CD14-positive monocyte (primary cell): ENCODE measurements at regions not wholly inside any gene's neighbourhood (a gene's known extent, or its start where the extent isn't known, plus 50 kb on each side); places are given as distances from the start of the nearest gene placed in this dataset.

Experiments
- DNase-seq, 3 donors: peaks; one replicate each; pipeline ENCODE4 v3.0.0-alpha.2; 2011 to 2022
- H2AFZ ChIP-seq: 2 replicates; pipeline ENCODE4 v1.6.0; 2012; ENCODE audit warnings: mild to moderate bottlenecking, low read depth, low read length, inconsistent platforms; ENCODE audit not compliant: insufficient read depth, poor library complexity, severe bottlenecking
- H3K27ac ChIP-seq, 2 donors: 1 replicate in 1 of 2; 2 replicates in 1 of 2; pipeline ENCODE4 v1.5.1; 2012 to 2013; ENCODE audit warnings: low read length in 2 of 2, control low read depth in 1 of 2, inconsistent platforms in 1 of 2, low read depth in 1 of 2, mild to moderate bottlenecking in 1 of 2
- H3K27me3 ChIP-seq, 2 donors: one replicate each; pipeline versions ENCODE4 v1.6.0 to v1.6.1; 2011 to 2013; ENCODE audit warnings: low read length in 2 of 2; ENCODE audit not compliant: control insufficient read depth in 2 of 2, insufficient read depth in 2 of 2
- H3K36me3 ChIP-seq, 2 donors: replicated peaks in 1 of 2; 1 replicate in 1 of 2; 2 replicates in 1 of 2; pipeline versions ENCODE4 v1.5.1 to v1.6.1; 2012 to 2013; ENCODE audit warnings: low read length in 2 of 2, control low read depth in 1 of 2, inconsistent platforms in 1 of 2, mild to moderate bottlenecking in 1 of 2; ENCODE audit not compliant: insufficient read depth in 2 of 2, control insufficient read depth in 1 of 2
- H3K4me1 ChIP-seq, 2 donors: 1 replicate in 1 of 2; 2 replicates in 1 of 2; pipeline versions ENCODE4 v1.5.1 to v1.6.1; 2012 to 2013; ENCODE audit warnings: low read length in 2 of 2, control low read depth in 1 of 2, inconsistent platforms in 1 of 2, mild to moderate bottlenecking in 1 of 2, moderate library complexity in 1 of 2; ENCODE audit not compliant: insufficient read depth in 2 of 2, control insufficient read depth in 1 of 2
- H3K4me2 ChIP-seq: replicated peaks from 2 replicates; pipeline ENCODE3; 2012; ENCODE audit warnings: low read length, moderate library complexity, mild to moderate bottlenecking; ENCODE audit not compliant: poor library complexity, severe bottlenecking; ENCODE audit errors: extremely low read depth
- H3K4me3 ChIP-seq, 3 experiments: fragments of 200-600 bp in 1 of 3; sonication (generic) in 1 of 3; replicated peaks in 1 of 3; 1 replicate in 2 of 3; 2 replicates in 1 of 3; pipeline ENCODE4 v1.5.1; 2011 to 2013; ENCODE audit warnings: low read length in 3 of 3, mild to moderate bottlenecking in 3 of 3, control low read depth in 2 of 3, low read depth in 2 of 3, inconsistent platforms in 1 of 3, moderate library complexity in 1 of 3
- H3K79me2 ChIP-seq: 2 replicates; pipeline ENCODE4 v1.6.0; 2012; ENCODE audit warnings: mild to moderate bottlenecking, control low read depth, inconsistent platforms, low read length, moderate library complexity; ENCODE audit not compliant: insufficient read depth
- H3K9ac ChIP-seq: 2 replicates; pipeline ENCODE4 v1.6.0; 2017; ENCODE audit warnings: low read length, mild to moderate bottlenecking; ENCODE audit not compliant: insufficient read depth, poor library complexity, severe bottlenecking
- H3K9me3 ChIP-seq, 2 donors: replicated peaks in 1 of 2; 1 replicate in 1 of 2; 2 replicates in 1 of 2; pipeline versions ENCODE4 v1.5.1 to v1.6.1; 2012 to 2013; ENCODE audit warnings: low read length in 2 of 2, control low read depth in 1 of 2; ENCODE audit not compliant: control insufficient read depth in 1 of 2, insufficient read depth in 1 of 2
- H4K20me1 ChIP-seq: 2 replicates; pipeline ENCODE4 v1.6.0; 2012; ENCODE audit warnings: mild to moderate bottlenecking, low read length, control low read depth, moderate library complexity; ENCODE audit not compliant: insufficient read depth
- H3K27ac Mint-ChIP-seq, 7 donors: one replicate each; pipeline ENCODE4 v1.8.0; 2020; ENCODE audit warnings: mild to moderate bottlenecking in 7 of 7, mixed read lengths in 7 of 7, moderate library complexity in 6 of 7, inconsistent platforms in 2 of 7
- H3K27me3 Mint-ChIP-seq, 3 donors: one replicate each; pipeline ENCODE4 v1.8.0; 2021 to 2022; ENCODE audit warnings: low read depth in 3 of 3, mild to moderate bottlenecking in 3 of 3, mixed read lengths in 3 of 3, moderate library complexity in 3 of 3, inconsistent platforms in 1 of 3
- H3K36me3 Mint-ChIP-seq, 2 donors: one replicate each; pipeline ENCODE4 v1.8.0; 2020; ENCODE audit warnings: mixed read lengths in 2 of 2, inconsistent platforms in 1 of 2, mild to moderate bottlenecking in 1 of 2
- H3K4me1 Mint-ChIP-seq: one replicate; pipeline ENCODE4 v1.8.0; 2020; ENCODE audit warnings: mild to moderate bottlenecking, mixed read lengths
- H3K4me3 Mint-ChIP-seq, 2 donors: one replicate each; pipeline ENCODE4 v1.8.0; 2020; ENCODE audit warnings: mild to moderate bottlenecking in 2 of 2, mixed read lengths in 2 of 2, moderate library complexity in 1 of 2
- H3K9me3 Mint-ChIP-seq, 7 donors: one replicate each; pipeline ENCODE4 v1.8.0; 2020 to 2022; ENCODE audit warnings: mixed read lengths in 7 of 7, mild to moderate bottlenecking in 6 of 7, moderate library complexity in 6 of 7, inconsistent platforms in 2 of 7
- WGBS: methylation state at CpG from one replicate; pipeline ENCODE4 v1.1.5; 2013; ENCODE audit warnings: missing lambda C conversion rate; ENCODE audit not compliant: insufficient coverage; 5-methylcytosine and 5-hydroxymethylcytosine counted together
- intact Hi-C, 2 donors: fragments of 100-400 bp; cut with micrococcal nuclease; formaldehyde crosslinking; loops; one replicate each; pipeline versions ENCODE4 v1.15.0 to v1.15.1; 2023
- TF ChIP-seq, protein P1 (sequence below): fragments of 200-600 bp; IDR thresholded peaks from one replicate; pipeline ENCODE4 v1.8.0; 2022; ENCODE audit warnings: antibody characterized with exemption, mild to moderate bottlenecking

DNA sequence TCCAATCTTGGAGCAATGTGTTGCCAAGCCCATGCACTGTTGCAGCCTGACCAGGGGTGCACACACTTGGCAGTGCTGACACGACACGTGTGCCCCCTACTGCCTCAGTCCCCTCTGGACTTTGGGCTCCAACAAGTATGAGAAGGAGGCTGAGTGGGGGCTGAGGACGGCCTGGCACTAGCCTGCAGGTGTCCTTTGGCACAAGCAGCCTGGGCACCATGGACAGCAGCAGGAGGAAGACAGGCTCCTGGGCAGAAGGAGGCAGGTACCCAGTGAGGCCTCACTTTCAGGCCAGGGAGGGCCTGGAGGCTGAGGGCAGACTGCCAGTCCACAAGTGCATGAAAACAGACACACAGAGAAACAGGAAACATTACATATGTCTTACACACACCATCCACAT, 1702.9 kb upstream of the B3GALT2 start:
- Mint-ChIP-seq H3K9me3 (peaks cover 0 to 13% (median 5%) of the 10 kb centered on the region in 7 donors), H3K27ac (no peak overlapping the region)
- intact Hi-C loops: no loop called here

DNA sequence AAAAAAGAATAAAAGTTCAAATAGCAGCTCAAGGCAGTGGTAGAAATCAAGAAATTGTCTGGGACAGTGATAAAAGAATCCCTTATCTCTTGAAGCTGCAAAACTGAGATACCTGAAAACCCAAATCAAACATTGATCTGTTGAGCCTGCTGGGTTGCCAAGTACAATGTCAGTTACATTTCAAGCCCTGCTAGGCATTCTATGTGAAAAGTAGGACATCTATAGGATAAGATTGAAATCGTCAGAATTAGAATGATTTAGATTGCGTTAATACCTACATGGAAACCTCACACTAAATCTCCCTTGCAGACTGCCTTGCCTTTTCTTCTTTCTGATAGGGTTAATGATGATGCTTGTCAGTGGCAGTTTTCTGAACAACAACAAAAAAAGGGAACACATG, 1684.4 kb upstream of the B3GALT2 start:
- Mint-ChIP-seq H3K4me1 (no peaks in the 10 kb centered on the region), H3K36me3 (no peaks in the 10 kb centered on the region), H3K27ac (no peak overlapping the region), H3K27me3 (no peaks in the 10 kb centered on the region), H3K4me3 (no peak overlapping the region), H3K9me3 (peaks cover 0 to 13% (median 4%) of the 10 kb centered on the region in 7 donors)
- WGBS: no CpG with 5 or more reads among the region's 2 CpGs
- Histone ChIP-seq H3K4me3 (no peak overlapping the region), H2AFZ (no peak overlapping the region), H3K9ac (no peak overlapping the region), H3K4me1 (no peaks in the 10 kb centered on the region), H4K20me1 (no peaks in the 10 kb centered on the region), H3K9me3 (no peaks in the 10 kb centered on the region), H3K27me3 (no peaks in the 10 kb centered on the region), H3K79me2 (no peaks in the 10 kb centered on the region), H3K4me2 (no peak overlapping the region), H3K36me3 (no peaks in the 10 kb centered on the region), H3K27ac (no peak overlapping the region)
- DNase-seq: no peak
- TF ChIP-seq, protein P1, sequence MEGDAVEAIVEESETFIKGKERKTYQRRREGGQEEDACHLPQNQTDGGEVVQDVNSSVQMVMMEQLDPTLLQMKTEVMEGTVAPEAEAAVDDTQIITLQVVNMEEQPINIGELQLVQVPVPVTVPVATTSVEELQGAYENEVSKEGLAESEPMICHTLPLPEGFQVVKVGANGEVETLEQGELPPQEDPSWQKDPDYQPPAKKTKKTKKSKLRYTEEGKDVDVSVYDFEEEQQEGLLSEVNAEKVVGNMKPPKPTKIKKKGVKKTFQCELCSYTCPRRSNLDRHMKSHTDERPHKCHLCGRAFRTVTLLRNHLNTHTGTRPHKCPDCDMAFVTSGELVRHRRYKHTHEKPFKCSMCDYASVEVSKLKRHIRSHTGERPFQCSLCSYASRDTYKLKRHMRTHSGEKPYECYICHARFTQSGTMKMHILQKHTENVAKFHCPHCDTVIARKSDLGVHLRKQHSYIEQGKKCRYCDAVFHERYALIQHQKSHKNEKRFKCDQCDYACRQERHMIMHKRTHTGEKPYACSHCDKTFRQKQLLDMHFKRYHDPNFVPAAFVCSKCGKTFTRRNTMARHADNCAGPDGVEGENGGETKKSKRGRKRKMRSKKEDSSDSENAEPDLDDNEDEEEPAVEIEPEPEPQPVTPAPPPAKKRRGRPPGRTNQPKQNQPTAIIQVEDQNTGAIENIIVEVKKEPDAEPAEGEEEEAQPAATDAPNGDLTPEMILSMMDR: no peak
- intact Hi-C loops: no loop called here

More for the DNA sequence above, 1702.9 kb upstream of the B3GALT2 start:
- H3K4me1 ChIP-seq: no peaks in the 10 kb centered on the region
- no peak overlapping the region for H3K4me3 ChIP-seq
- Mint-ChIP-seq H3K27me3 (peaks cover 0 to 2% (median 1%) of the 10 kb centered on the region in 3 donors), H3K36me3 (no peaks in the 10 kb centered on the region), H3K4me3 (no peak overlapping the region), H3K4me1 (no peaks in the 10 kb centered on the region)
- no peaks in the 10 kb centered on the region for H4K20me1 ChIP-seq
- peaks cover 8 to 16% of the 10 kb centered on the region in 2 donors for H3K9me3 ChIP-seq
- H3K79me2 ChIP-seq: no peaks in the 10 kb centered on the region
- H3K27ac ChIP-seq: no peak overlapping the region
- no peak for DNase-seq
- TF ChIP-seq, protein P1: no peak
- H3K27me3 ChIP-seq: no peaks in the 10 kb centered on the region
- H3K36me3 ChIP-seq: no peaks in the 10 kb centered on the region
- H3K4me2 ChIP-seq: no peak overlapping the region
- H2AFZ ChIP-seq: no peak overlapping the region
- WGBS: 83% methylated on average over 3 of the region's 3 CpGs
- no peak overlapping the region for H3K9ac ChIP-seq
